Activated T-helper 17 cell treated with anti-CD3 and anti-CD28 coated beads, Interleukin-2, amount 50 U/mL, for 72 hours (primary cell): ENCODE measurements at regions not wholly inside any gene's neighbourhood (a gene's known extent, or its start where the extent isn't known, plus 50 kb on each side); places are given as distances from the start of the nearest gene placed in this dataset.
"Not testable (repeated sequence)": the region's sequence is repeated elsewhere in the genome, so short reads cannot be mapped to it uniquely, and the experiment has no call there.

Source experiments
- ATAC-seq: fragments of 150-1000 bp; cut with Tn5 transposase; replicated peaks from 2 replicates; pipeline ENCODE4 v1.10.0; 2021; ENCODE audit warnings: mild to moderate bottlenecking, moderate library complexity
- H3K27ac Mint-ChIP-seq: one replicate; pipeline ENCODE4 v1.8.0; 2022; ENCODE audit warnings: mixed read lengths
- H3K27me3 Mint-ChIP-seq: one replicate; pipeline ENCODE4 v1.8.0; 2022; ENCODE audit warnings: mixed read lengths
- H3K36me3 Mint-ChIP-seq: one replicate; pipeline ENCODE4 v1.8.0; 2022; ENCODE audit warnings: low read depth, mild to moderate bottlenecking, mixed read lengths
- H3K4me1 Mint-ChIP-seq: one replicate; pipeline ENCODE4 v1.8.0; 2022; ENCODE audit warnings: mixed read lengths
- H3K4me3 Mint-ChIP-seq: one replicate; pipeline ENCODE4 v1.8.0; 2022; ENCODE audit warnings: mild to moderate bottlenecking, mixed read lengths
- H3K9me3 Mint-ChIP-seq: one replicate; pipeline ENCODE4 v1.8.0; 2022; ENCODE audit warnings: mixed read lengths

- H3K4me3 Mint-ChIP-seq: no peak overlapping the region
- H3K27ac Mint-ChIP-seq: no peak overlapping the region
- no peaks in the 10 kb centered on the region for H3K4me1 Mint-ChIP-seq
- no peaks in the 10 kb centered on the region for H3K27me3 Mint-ChIP-seq
- no peak for ATAC-seq
- no peaks in the 10 kb centered on the region for H3K36me3 Mint-ChIP-seq
- H3K9me3 Mint-ChIP-seq: no peaks in the 10 kb centered on the region
These were observed 369.5 kb upstream of the PHF14 start for GRCh38 chr7:10604128-10604527.

- Mint-ChIP-seq H3K36me3 (no peaks in the 10 kb centered on the region), H3K4me3 (no peak overlapping the region), H3K9me3 (no peaks in the 10 kb centered on the region), H3K27ac (no peak overlapping the region), H3K27me3 (no peaks in the 10 kb centered on the region), H3K4me1 (no peaks in the 10 kb centered on the region)
- ATAC-seq: no peak
These were observed 360.7 kb upstream of the PHF14 start for GRCh38 chr7:10612950-10613349.

GRCh38 chr7:10618953-10619352 is 354.7 kb upstream of the PHF14 start:
- Mint-ChIP-seq H3K4me1 (no peaks in the 10 kb centered on the region), H3K4me3 (no peak overlapping the region), H3K27ac (no peak overlapping the region), H3K27me3 (no peaks in the 10 kb centered on the region), H3K36me3 (no peaks in the 10 kb centered on the region), H3K9me3 (peaks cover 4% of the 10 kb centered on the region)
- ATAC-seq: no peak

- Mint-ChIP-seq H3K27me3 (no peaks in the 10 kb centered on the region), H3K36me3 (no peaks in the 10 kb centered on the region), H3K9me3 (peaks cover 8% of the 10 kb centered on the region), H3K4me1 (no peaks in the 10 kb centered on the region), H3K27ac (no peak overlapping the region), H3K4me3 (no peak overlapping the region)
- ATAC-seq: no peak
These were observed 341.0 kb upstream of the PHF14 start for GRCh38 chr7:10632712-10633111.

GRCh38 chr7:10634239-10634638 is 339.4 kb upstream of the PHF14 start:
- ATAC-seq: no peak
- Mint-ChIP-seq H3K4me1 (no peaks in the 10 kb centered on the region), H3K36me3 (no peaks in the 10 kb centered on the region), H3K9me3 (peaks cover 3% of the 10 kb centered on the region), H3K4me3 (no peak overlapping the region), H3K27me3 (no peaks in the 10 kb centered on the region), H3K27ac (no peak overlapping the region)

- H3K9me3 Mint-ChIP-seq: no peaks in the 10 kb centered on the region
- H3K27me3 Mint-ChIP-seq: no peaks in the 10 kb centered on the region
- ATAC-seq: no peak
- H3K4me1 Mint-ChIP-seq: no peaks in the 10 kb centered on the region
- no peaks in the 10 kb centered on the region for H3K36me3 Mint-ChIP-seq
- H3K27ac Mint-ChIP-seq: no peak overlapping the region
- H3K4me3 Mint-ChIP-seq: no peak overlapping the region
These were observed 335.7 kb upstream of the PHF14 start for GRCh38 chr7:10637991-10638390.

GRCh38 chr7:10643545-10643944 is 330.1 kb upstream of the PHF14 start:
- no peak for ATAC-seq
- Mint-ChIP-seq H3K27me3 (no peaks in the 10 kb centered on the region), H3K4me3 (no peak overlapping the region), H3K27ac (no peak overlapping the region), H3K4me1 (peaks cover 5% of the 10 kb centered on the region), H3K36me3 (no peaks in the 10 kb centered on the region), H3K9me3 (no peaks in the 10 kb centered on the region)

GRCh38 chr7:10644849-10645248 is 328.8 kb upstream of the PHF14 start:
- ATAC-seq: no peak
- Mint-ChIP-seq H3K36me3 (no peaks in the 10 kb centered on the region), H3K9me3 (no peaks in the 10 kb centered on the region), H3K27me3 (no peaks in the 10 kb centered on the region), H3K4me3 (no peak overlapping the region), H3K27ac (no peak overlapping the region), H3K4me1 (peaks cover 5% of the 10 kb centered on the region)

GRCh38 chr7:10646194-10646593 is 327.5 kb upstream of the PHF14 start:
- H3K4me1 Mint-ChIP-seq: peaks cover 5% of the 10 kb centered on the region
- no peaks in the 10 kb centered on the region for H3K9me3 Mint-ChIP-seq
- no peak overlapping the region for H3K4me3 Mint-ChIP-seq
- H3K27me3 Mint-ChIP-seq: no peaks in the 10 kb centered on the region
- H3K27ac Mint-ChIP-seq: no peak overlapping the region
- ATAC-seq: no peak
- no peaks in the 10 kb centered on the region for H3K36me3 Mint-ChIP-seq

- H3K36me3 Mint-ChIP-seq: no peaks in the 10 kb centered on the region
- H3K9me3 Mint-ChIP-seq: no peaks in the 10 kb centered on the region
- peaks cover 4% of the 10 kb centered on the region for H3K4me1 Mint-ChIP-seq
These were observed 325.4 kb upstream of the PHF14 start for GRCh38 chr7:10648289-10648688.

GRCh38 chr7:10649120-10649519 is 324.6 kb upstream of the PHF14 start:
- H3K4me3 Mint-ChIP-seq, H3K36me3 Mint-ChIP-seq, H3K27me3 Mint-ChIP-seq, H3K9me3 Mint-ChIP-seq, H3K27ac Mint-ChIP-seq, H3K4me1 Mint-ChIP-seq, ATAC-seq: not testable (repeated sequence)

More at GRCh38 chr7:10648289-10648688, 325.4 kb upstream of the PHF14 start:
- Mint-ChIP-seq H3K27ac (no peak overlapping the region), H3K27me3 (no peaks in the 10 kb centered on the region), H3K4me3 (no peak overlapping the region)
- ATAC-seq: no peak

GRCh38 chr7:10655031-10655430 is 318.6 kb upstream of the PHF14 start:
- H3K27ac Mint-ChIP-seq: no peak overlapping the region
- H3K9me3 Mint-ChIP-seq: no peaks in the 10 kb centered on the region
- no peaks in the 10 kb centered on the region for H3K27me3 Mint-ChIP-seq
- ATAC-seq: no peak
- H3K4me1 Mint-ChIP-seq: no peaks in the 10 kb centered on the region
- no peaks in the 10 kb centered on the region for H3K36me3 Mint-ChIP-seq
- no peak overlapping the region for H3K4me3 Mint-ChIP-seq

- H3K27me3 Mint-ChIP-seq: no peaks in the 10 kb centered on the region
These were observed 316.5 kb upstream of the PHF14 start for GRCh38 chr7:10657201-10657600.

GRCh38 chr7:10657837-10658236 is 315.8 kb upstream of the PHF14 start:
- Mint-ChIP-seq H3K27ac (no peak overlapping the region), H3K36me3 (no peaks in the 10 kb centered on the region)

More at GRCh38 chr7:10657201-10657600, 316.5 kb upstream of the PHF14 start:
- Mint-ChIP-seq H3K4me3 (no peak overlapping the region), H3K4me1 (no peaks in the 10 kb centered on the region), H3K9me3 (no peaks in the 10 kb centered on the region), H3K27ac (no peak overlapping the region), H3K36me3 (no peaks in the 10 kb centered on the region)
- no peak for ATAC-seq

GRCh38 chr7:10662491-10662890 is 311.2 kb upstream of the PHF14 start:
- Mint-ChIP-seq H3K9me3 (no peaks in the 10 kb centered on the region), H3K36me3 (no peaks in the 10 kb centered on the region), H3K4me3 (no peak overlapping the region), H3K27me3 (no peaks in the 10 kb centered on the region), H3K27ac (no peak overlapping the region), H3K4me1 (no peaks in the 10 kb centered on the region)
- no peak for ATAC-seq

More at GRCh38 chr7:10657837-10658236, 315.8 kb upstream of the PHF14 start:
- no peak for ATAC-seq
- Mint-ChIP-seq H3K4me3 (no peak overlapping the region), H3K9me3 (no peaks in the 10 kb centered on the region), H3K27me3 (no peaks in the 10 kb centered on the region), H3K4me1 (no peaks in the 10 kb centered on the region)
